ENCODE measurements at regions not wholly inside any gene's neighbourhood (a gene's known extent, or its start where the extent isn't known, plus 50 kb on each side); places are given as distances from the start of the nearest gene placed in this dataset.

GRCh38 chr9:107638521-107639310 is 149.1 kb upstream of the KLF4 start:
- Histone ChIP-seq H3K4me2 (ENCODE audit: low read length) (peak overlapping the region; percentile 88), H3K9ac (ENCODE audit: low read length) (no peak overlapping the region), H3K27ac (ENCODE audit: low read length) (no peak overlapping the region), H3F3A (ENCODE audit: low read length, unreplicated experiment) (no peaks in the 10 kb centered on the region), H4K20me1 (ENCODE audit: low read length) (no peaks in the 10 kb centered on the region), H3K4me3 (ENCODE audit: low read length) (peak overlapping the region; percentile 73), H3K36me3 (ENCODE audit: low read depth, low read length) (no peaks in the 10 kb centered on the region), H3K9me3 (ENCODE audit: low read length) (no peaks in the 10 kb centered on the region), H2AFZ (ENCODE audit: low read length) (peak overlapping the region; percentile 89; the same call in 1 of the 2 replicates), H3K79me2 (ENCODE audit: low read length) (no peaks in the 10 kb centered on the region), H3K9me2 (replicated peaks; ENCODE audit: low read length) (no peaks in the 10 kb centered on the region), H3K4me1 (ENCODE audit: insufficient read depth, low read length) (no peaks in the 10 kb centered on the region), H3K27me3 (ENCODE audit: low read length) (no peaks in the 10 kb centered on the region)
- TF ChIP-seq EZH2 (IDR thresholded peaks at IDR 0.05; ENCODE audit: low read length, unreplicated experiment) (no peak), EZH2phosphoT487 (IDR thresholded peaks at IDR 0.05; ENCODE audit: borderline replicate concordance, low read length) (no peak), CTCF (conservative IDR thresholded peaks at IDR 0.05; ENCODE audit: low read depth, low read length) (no peak)
- ChIA-PET POLR2A (ENCODE audit: unreplicated experiment) (no interaction called here), CTCF (no interaction called here)
- ATAC-seq (no peak), DNase-seq (no peak)
- intact Hi-C loops (cut with micrococcal nuclease) = loop anchor here (5.0 kb wide), 1 partner anchor 99 kb away; no protein-coding TSS in a partner anchor
- TSS peak; percentile 48 for BruUV-seq (replicated peaks)

- DNase-seq = peak; percentile 31
- BruUV-seq (replicated peaks) = no TSS peak
- no peaks in the 10 kb centered on the region for H3F3A ChIP-seq (ENCODE audit: low read length, unreplicated experiment)
- H3K4me1 ChIP-seq (ENCODE audit: insufficient read depth, low read length) = no peaks in the 10 kb centered on the region
- H3K9ac ChIP-seq (ENCODE audit: low read length) = peak overlapping the region; percentile 39
- ChIA-PET CTCF (no interaction called here), POLR2A (ENCODE audit: unreplicated experiment) (no interaction called here)
- H3K4me3 ChIP-seq (ENCODE audit: low read length) = peak overlapping the region; percentile 73
- no peaks in the 10 kb centered on the region for H3K36me3 ChIP-seq (ENCODE audit: low read depth, low read length)
- peak overlapping the region; percentile 88 for H3K4me2 ChIP-seq (ENCODE audit: low read length)
- peak; percentile 59 for ATAC-seq
- no peaks in the 10 kb centered on the region for H3K9me3 ChIP-seq (ENCODE audit: low read length)
- intact Hi-C loops (cut with micrococcal nuclease) = loop anchor here (5.0 kb wide), 1 partner anchor 100 kb away; no protein-coding TSS in a partner anchor
- H4K20me1 ChIP-seq (ENCODE audit: low read length) = no peaks in the 10 kb centered on the region
- H3K27ac ChIP-seq (ENCODE audit: low read length) = no peak overlapping the region
- H3K27me3 ChIP-seq (ENCODE audit: low read length) = no peaks in the 10 kb centered on the region
- TF ChIP-seq EZH2 (IDR thresholded peaks at IDR 0.05; ENCODE audit: low read length, unreplicated experiment) (no peak), EZH2phosphoT487 (IDR thresholded peaks at IDR 0.05; ENCODE audit: borderline replicate concordance, low read length) (no peak), CTCF (conservative IDR thresholded peaks at IDR 0.05; ENCODE audit: low read depth, low read length) (no peak)
- H2AFZ ChIP-seq (ENCODE audit: low read length) = peak overlapping the region; percentile 89
- no peaks in the 10 kb centered on the region for H3K79me2 ChIP-seq (ENCODE audit: low read length)
- no peaks in the 10 kb centered on the region for H3K9me2 ChIP-seq (replicated peaks; ENCODE audit: low read length)
These were observed 148.2 kb upstream of the KLF4 start for GRCh38 chr9:107637421-107638420.
